ENCODE measurements at regions not wholly inside any gene's neighbourhood (a gene's known extent, or its start where the extent isn't known, plus 50 kb on each side); places are given as distances from the start of the nearest gene placed in this dataset.

GRCh38 chr15:98025237-98025636 is 64.7 kb downstream of the ARRDC4 start:
- Histone ChIP-seq H3K27me3 (ENCODE audit: low read depth) (no peaks in the 10 kb centered on the region), H3K4me1 (no peaks in the 10 kb centered on the region), H3K36me3 (replicated peaks) (no peaks in the 10 kb centered on the region), H3K4me3 (no peak overlapping the region), H3K9me3 (no peaks in the 10 kb centered on the region)
- in situ Hi-C loops (cut with MboI; ENCODE audit: low sequenced_read_pairs), result no loop called here
- no peak for DNase-seq (ENCODE audit: low spot score in 2 of 2)

GRCh38 chr15:98034731-98035130 is 74.2 kb downstream of the ARRDC4 start:
- DNase-seq (ENCODE audit: low spot score in 2 of 2), result no peak
- no peaks in the 10 kb centered on the region for H3K9me3 ChIP-seq
- in situ Hi-C loops (cut with MboI; ENCODE audit: low sequenced_read_pairs), result no loop called here
- no peak overlapping the region for H3K4me3 ChIP-seq
- no peaks in the 10 kb centered on the region for H3K36me3 ChIP-seq (replicated peaks)
- no peaks in the 10 kb centered on the region for H3K4me1 ChIP-seq
- no peaks in the 10 kb centered on the region for H3K27me3 ChIP-seq (ENCODE audit: low read depth)

DNA sequence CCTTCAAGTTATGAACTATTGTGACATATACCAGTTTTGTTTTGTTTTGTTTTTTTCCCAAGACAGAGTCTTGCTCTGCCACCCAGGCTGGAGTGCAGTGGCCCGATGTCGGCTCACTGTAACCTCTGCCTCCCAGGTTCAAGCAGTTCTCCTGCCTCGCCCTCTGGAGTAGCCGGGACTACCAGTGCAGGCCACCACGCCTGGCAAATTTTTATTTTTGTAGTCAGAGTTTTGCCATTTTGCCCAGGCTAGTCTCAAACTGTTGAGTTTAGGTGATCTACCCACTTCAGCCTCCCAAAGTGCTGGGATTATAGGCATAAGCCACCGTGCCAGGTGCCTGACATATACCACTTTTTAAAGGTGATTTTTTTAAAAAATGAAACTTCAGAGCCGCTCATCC is 74.6 kb downstream of the ARRDC4 start:
- no peak for DNase-seq (ENCODE audit: low spot score in 2 of 2)
- no peaks in the 10 kb centered on the region for H3K4me1 ChIP-seq
- H3K36me3 ChIP-seq (replicated peaks), result no peaks in the 10 kb centered on the region
- H3K27me3 ChIP-seq (ENCODE audit: low read depth), result no peaks in the 10 kb centered on the region
- no peaks in the 10 kb centered on the region for H3K9me3 ChIP-seq
- H3K4me3 ChIP-seq, result no peak overlapping the region
- in situ Hi-C loops (cut with MboI; ENCODE audit: low sequenced_read_pairs), result no loop called here

DNA sequence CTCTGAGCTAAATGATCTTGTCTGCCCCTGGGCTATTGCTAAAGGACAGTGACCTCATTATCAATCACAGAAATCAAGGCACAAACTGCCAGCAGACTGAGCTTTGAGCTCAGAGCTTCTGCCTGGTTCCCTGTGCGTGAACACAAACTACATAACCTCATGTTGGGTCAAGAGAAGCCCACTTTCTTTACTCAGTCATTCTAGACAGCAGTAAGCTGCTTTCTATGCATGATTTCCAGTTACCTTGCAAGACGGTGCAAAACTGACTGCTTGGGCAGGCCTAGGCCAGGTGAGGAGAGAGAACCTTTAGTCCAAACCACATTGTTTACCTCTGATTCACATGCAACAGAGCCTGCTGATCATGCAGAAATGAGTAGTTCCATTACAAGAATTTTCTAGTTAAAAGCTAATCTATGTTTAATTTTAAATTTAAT is 75.1 kb downstream of the ARRDC4 start:
- Histone ChIP-seq H3K4me3 (no peak overlapping the region), H3K9me3 (no peaks in the 10 kb centered on the region), H3K27me3 (ENCODE audit: low read depth) (no peaks in the 10 kb centered on the region), H3K4me1 (no peaks in the 10 kb centered on the region), H3K36me3 (replicated peaks) (no peaks in the 10 kb centered on the region)
- no peak for DNase-seq (ENCODE audit: low spot score in 2 of 2)
- in situ Hi-C loops (cut with MboI; ENCODE audit: low sequenced_read_pairs), result no loop called here

GRCh38 chr15:98039596-98039995 is 79.1 kb downstream of the ARRDC4 start:
- no peaks in the 10 kb centered on the region for H3K36me3 ChIP-seq (replicated peaks)
- no peak overlapping the region for H3K4me3 ChIP-seq
- H3K27me3 ChIP-seq (ENCODE audit: low read depth), result no peaks in the 10 kb centered on the region
- no peaks in the 10 kb centered on the region for H3K9me3 ChIP-seq
- in situ Hi-C loops (cut with MboI; ENCODE audit: low sequenced_read_pairs), result no loop called here
- no peaks in the 10 kb centered on the region for H3K4me1 ChIP-seq
- DNase-seq (ENCODE audit: low spot score in 2 of 2), result no peak

DNA sequence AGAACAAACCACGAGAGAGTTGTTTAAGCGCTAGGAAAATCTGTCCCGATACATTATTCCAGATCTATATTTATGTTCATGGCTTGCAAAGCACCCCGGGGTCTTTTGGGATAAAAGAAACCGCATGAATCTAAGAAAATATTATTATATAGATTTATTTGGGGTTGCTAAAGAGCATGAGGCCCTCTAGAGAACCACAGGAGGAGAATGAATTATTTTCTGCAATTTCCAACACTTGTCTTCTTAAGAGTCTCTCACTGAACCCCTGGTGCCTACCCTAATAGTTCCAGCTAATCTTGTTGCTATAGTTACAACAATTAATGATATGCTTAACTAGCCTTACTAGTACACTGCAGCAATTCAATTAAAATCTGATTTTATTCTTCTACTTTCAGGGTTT is 79.6 kb downstream of the ARRDC4 start:
- H3K9me3 ChIP-seq, result no peaks in the 10 kb centered on the region
- in situ Hi-C loops (cut with MboI; ENCODE audit: low sequenced_read_pairs), result no loop called here
- no peaks in the 10 kb centered on the region for H3K4me1 ChIP-seq
- DNase-seq (ENCODE audit: low spot score in 2 of 2), result no peak
- no peaks in the 10 kb centered on the region for H3K36me3 ChIP-seq (replicated peaks)
- H3K27me3 ChIP-seq (ENCODE audit: low read depth), result no peaks in the 10 kb centered on the region
- H3K4me3 ChIP-seq, result no peak overlapping the region

- H3K36me3 ChIP-seq (replicated peaks), result no peaks in the 10 kb centered on the region
- no peak for DNase-seq (ENCODE audit: low spot score in 2 of 2)
- in situ Hi-C loops (cut with MboI; ENCODE audit: low sequenced_read_pairs), result no loop called here
These were observed 82.9 kb downstream of the ARRDC4 start for GRCh38 chr15:98043160-98044014.

GRCh38 chr15:98051734-98052133 is 91.2 kb downstream of the ARRDC4 start:
- no peaks in the 10 kb centered on the region for H3K27me3 ChIP-seq (ENCODE audit: low read depth)
- H3K4me3 ChIP-seq, result no peak overlapping the region
- in situ Hi-C loops (cut with MboI; ENCODE audit: low sequenced_read_pairs), result no loop called here
- no peaks in the 10 kb centered on the region for H3K4me1 ChIP-seq
- H3K9me3 ChIP-seq, result no peaks in the 10 kb centered on the region
- no peak for DNase-seq (ENCODE audit: low spot score in 2 of 2)
- H3K36me3 ChIP-seq (replicated peaks), result no peaks in the 10 kb centered on the region

More at GRCh38 chr15:98043160-98044014, 82.9 kb downstream of the ARRDC4 start:
- Histone ChIP-seq H3K27me3 (ENCODE audit: low read depth) (no peaks in the 10 kb centered on the region), H3K9me3 (no peaks in the 10 kb centered on the region), H3K4me3 (no peak overlapping the region), H3K4me1 (no peaks in the 10 kb centered on the region)

- H3K9me3 ChIP-seq, result no peaks in the 10 kb centered on the region
- H3K4me3 ChIP-seq, result no peak overlapping the region
- in situ Hi-C loops (cut with MboI; ENCODE audit: low sequenced_read_pairs), result no loop called here
- no peak for DNase-seq (ENCODE audit: low spot score in 2 of 2)
- H3K4me1 ChIP-seq, result no peaks in the 10 kb centered on the region
- H3K36me3 ChIP-seq (replicated peaks), result no peaks in the 10 kb centered on the region
- no peaks in the 10 kb centered on the region for H3K27me3 ChIP-seq (ENCODE audit: low read depth)
These were observed 97.0 kb downstream of the ARRDC4 start for GRCh38 chr15:98057453-98057852.

DNA sequence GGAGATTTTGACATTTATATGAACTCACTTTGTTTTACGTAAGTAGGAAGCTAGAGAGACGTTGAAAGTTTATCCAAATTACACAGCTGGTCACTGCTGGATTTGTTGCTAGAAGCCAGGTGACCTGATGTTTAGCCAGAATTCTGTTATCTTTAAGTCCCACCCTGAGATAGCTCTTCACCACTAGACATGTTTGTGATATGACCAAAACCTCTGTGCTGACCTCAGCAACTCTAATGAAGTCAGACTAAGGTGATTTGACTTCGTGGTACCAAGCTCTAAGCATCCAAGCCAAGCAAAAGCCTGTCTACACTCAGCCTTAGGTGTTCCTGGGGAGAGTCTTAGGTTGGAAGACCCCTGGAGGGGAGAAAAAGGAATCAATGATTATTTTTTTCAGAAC is 102.4 kb downstream of the ARRDC4 start:
- in situ Hi-C loops (cut with MboI; ENCODE audit: low sequenced_read_pairs), result no loop called here
- Histone ChIP-seq H3K9me3 (no peaks in the 10 kb centered on the region), H3K27me3 (ENCODE audit: low read depth) (no peaks in the 10 kb centered on the region)

DNA sequence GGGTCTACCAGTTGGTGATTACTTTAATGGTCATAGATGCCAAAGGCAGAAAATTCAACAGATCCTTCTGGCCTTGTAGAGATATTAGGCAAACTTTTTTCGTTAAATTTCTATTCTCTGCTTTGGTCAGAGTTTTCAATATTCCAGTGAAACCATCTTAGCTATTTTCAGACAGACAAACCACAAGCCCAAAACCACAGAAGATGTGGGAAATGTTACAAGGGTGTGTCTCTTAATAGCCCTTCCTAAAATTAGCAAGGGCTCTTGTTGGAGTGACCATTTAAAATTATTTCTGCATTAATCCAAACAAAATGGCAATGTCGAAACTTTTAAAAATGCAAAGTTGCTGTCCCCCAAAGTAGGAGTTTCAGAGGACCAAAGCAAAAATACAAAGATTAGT is 102.8 kb downstream of the ARRDC4 start:
- no peak overlapping the region for H3K4me3 ChIP-seq
- H3K27me3 ChIP-seq (ENCODE audit: low read depth), result no peaks in the 10 kb centered on the region
- no peaks in the 10 kb centered on the region for H3K9me3 ChIP-seq
- no peaks in the 10 kb centered on the region for H3K36me3 ChIP-seq (replicated peaks)
- in situ Hi-C loops (cut with MboI; ENCODE audit: low sequenced_read_pairs), result no loop called here
- no peak for DNase-seq (ENCODE audit: low spot score in 2 of 2)
- H3K4me1 ChIP-seq, result no peaks in the 10 kb centered on the region

More for the DNA sequence above, 102.4 kb downstream of the ARRDC4 start:
- no peak overlapping the region for H3K4me3 ChIP-seq
- no peaks in the 10 kb centered on the region for H3K4me1 ChIP-seq
- no peaks in the 10 kb centered on the region for H3K36me3 ChIP-seq (replicated peaks)
- DNase-seq (ENCODE audit: low spot score in 2 of 2), result no peak

DNA sequence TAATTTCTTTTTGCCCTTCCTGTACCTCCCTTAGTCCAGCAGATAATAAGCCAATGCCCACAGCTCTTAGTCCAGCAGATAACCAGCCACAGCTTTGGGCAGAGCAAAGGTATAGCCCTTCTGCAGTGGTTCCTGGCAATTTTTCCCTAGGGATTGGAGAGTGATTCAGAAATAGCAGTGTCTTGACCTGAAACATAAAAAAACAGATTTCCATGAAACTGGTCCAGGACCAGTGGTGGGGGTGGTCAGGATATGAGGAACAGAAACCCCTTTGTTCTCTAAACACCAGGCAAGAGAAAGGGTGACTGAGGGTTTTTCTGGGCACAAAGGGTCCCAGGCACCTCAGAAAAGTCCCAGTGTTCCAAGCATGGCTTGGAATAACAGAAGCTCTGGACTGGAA is 103.4 kb downstream of the ARRDC4 start:
- in situ Hi-C loops (cut with MboI; ENCODE audit: low sequenced_read_pairs), result no loop called here
- H3K27me3 ChIP-seq (ENCODE audit: low read depth), result no peaks in the 10 kb centered on the region
- H3K36me3 ChIP-seq (replicated peaks), result no peaks in the 10 kb centered on the region
- no peaks in the 10 kb centered on the region for H3K4me1 ChIP-seq
- H3K4me3 ChIP-seq, result no peak overlapping the region
- no peak for DNase-seq (ENCODE audit: low spot score in 2 of 2)
- no peaks in the 10 kb centered on the region for H3K9me3 ChIP-seq

- Histone ChIP-seq H3K4me3 (no peak overlapping the region), H3K4me1 (no peaks in the 10 kb centered on the region), H3K9me3 (no peaks in the 10 kb centered on the region), H3K27me3 (ENCODE audit: low read depth) (no peaks in the 10 kb centered on the region), H3K36me3 (replicated peaks) (no peaks in the 10 kb centered on the region)
- no peak for DNase-seq (ENCODE audit: low spot score in 2 of 2)
- in situ Hi-C loops (cut with MboI; ENCODE audit: low sequenced_read_pairs), result no loop called here
These were observed 106.8 kb downstream of the ARRDC4 start for GRCh38 chr15:98067339-98067738.

GRCh38 chr15:98069256-98069655 is 108.8 kb downstream of the ARRDC4 start:
- Histone ChIP-seq H3K27me3 (ENCODE audit: low read depth) (no peaks in the 10 kb centered on the region), H3K4me3 (no peak overlapping the region), H3K4me1 (no peaks in the 10 kb centered on the region), H3K36me3 (replicated peaks) (no peaks in the 10 kb centered on the region), H3K9me3 (no peaks in the 10 kb centered on the region)
- in situ Hi-C loops (cut with MboI; ENCODE audit: low sequenced_read_pairs), result no loop called here
- DNase-seq (ENCODE audit: low spot score in 2 of 2), result no peak

- H3K4me1 ChIP-seq, result no peaks in the 10 kb centered on the region
- no peak overlapping the region for H3K4me3 ChIP-seq
- no peaks in the 10 kb centered on the region for H3K36me3 ChIP-seq (replicated peaks)
- H3K9me3 ChIP-seq, result no peaks in the 10 kb centered on the region
- no peak for DNase-seq (ENCODE audit: low spot score in 2 of 2)
- H3K27me3 ChIP-seq (ENCODE audit: low read depth), result no peaks in the 10 kb centered on the region
- in situ Hi-C loops (cut with MboI; ENCODE audit: low sequenced_read_pairs), result no loop called here
These were observed 109.6 kb downstream of the ARRDC4 start for GRCh38 chr15:98070137-98070536.

Data from HAP-1 (cell line).